ENCODE measurements at regions not wholly inside any gene's neighbourhood (a gene's known extent, or its start where the extent isn't known, plus 50 kb on each side); places are given as distances from the start of the nearest gene placed in this dataset.

- no peak for TF ChIP-seq CTCF (conservative IDR thresholded peaks at IDR 0.05)
- TF ChIP-seq EZH2 (IDR thresholded peaks at IDR 0.05; ENCODE audit: low read depth) = no peak
These were observed 953.2 kb downstream of the DIAPH3 start for GRCh38 chr13:59210543-59210942.
